Globus pallidus (tissue), 1 donor: ENCODE measurements at regions not wholly inside any gene's neighbourhood (a gene's known extent, or its start where the extent isn't known, plus 50 kb on each side); places are given as distances from the start of the nearest gene placed in this dataset.
A peak's percentile ranks its signal among the peaks of the same experiment; 100 is the strongest.
"Not testable (repeated sequence)": the region's sequence is repeated elsewhere in the genome, so short reads cannot be mapped to it uniquely, and the experiment has no call there.

Source experiments
- DNase-seq: peaks from one replicate; pipeline ENCODE4 v3.0.0-alpha.2; 2015; ENCODE audit warnings: low spot score

GRCh38 chr10:53650794-53651193 is 878.2 kb upstream of the MBL2 start:
- DNase-seq: no peak

GRCh38 chr10:53647221-53647620 is 874.6 kb upstream of the MBL2 start:
- DNase-seq: not testable (repeated sequence)

- no peak for DNase-seq
Observed at GRCh38 chr10:53646525-53646924, 873.9 kb upstream of the MBL2 start.

GRCh38 chr10:53645951-53646350 is 873.4 kb upstream of the MBL2 start:
- no peak for DNase-seq

- DNase-seq: no peak
Observed at GRCh38 chr10:53638006-53638405, 865.4 kb upstream of the MBL2 start.

GRCh38 chr10:53624722-53625121 is 852.1 kb upstream of the MBL2 start:
- no peak for DNase-seq

GRCh38 chr10:53622201-53622600 is 849.6 kb upstream of the MBL2 start:
- no peak for DNase-seq

- no peak for DNase-seq
Observed at GRCh38 chr10:53619671-53620070, 847.1 kb upstream of the MBL2 start.

- no peak for DNase-seq
Observed at GRCh38 chr10:53607691-53608090, 835.1 kb upstream of the MBL2 start.

- no peak for DNase-seq
Observed at GRCh38 chr10:53606981-53607380, 834.4 kb upstream of the MBL2 start.

GRCh38 chr10:53601260-53601875 is 828.8 kb upstream of the MBL2 start:
- peak; percentile 42 for DNase-seq

GRCh38 chr10:53598914-53599313 is 826.3 kb upstream of the MBL2 start:
- DNase-seq: no peak

- DNase-seq: no peak
Observed at GRCh38 chr10:53597835-53598251, 825.3 kb upstream of the MBL2 start.

- DNase-seq: no peak
Observed at GRCh38 chr10:53580465-53580864, 807.9 kb upstream of the MBL2 start.

- DNase-seq: no peak
Observed at GRCh38 chr10:53579773-53580172, 807.2 kb upstream of the MBL2 start.

GRCh38 chr10:53574024-53574423 is 801.4 kb upstream of the MBL2 start:
- DNase-seq: no peak

GRCh38 chr10:53573498-53573897 is 800.9 kb upstream of the MBL2 start:
- DNase-seq: no peak

GRCh38 chr10:53572799-53573198 is 800.2 kb upstream of the MBL2 start:
- DNase-seq: no peak

GRCh38 chr10:53570221-53570620 is 797.6 kb upstream of the MBL2 start:
- DNase-seq: no peak

- no peak for DNase-seq
Observed at GRCh38 chr10:53569455-53569854, 796.9 kb upstream of the MBL2 start.

GRCh38 chr10:53548664-53549063 is 776.1 kb upstream of the MBL2 start:
- DNase-seq: no peak

- no peak for DNase-seq
Observed at GRCh38 chr10:53547364-53547763, 774.8 kb upstream of the MBL2 start.

GRCh38 chr10:53543410-53543809 is 770.8 kb upstream of the MBL2 start:
- DNase-seq: no peak

GRCh38 chr10:53537508-53537907 is 764.9 kb upstream of the MBL2 start:
- no peak for DNase-seq

- no peak for DNase-seq
Observed at GRCh38 chr10:53536322-53536721, 763.7 kb upstream of the MBL2 start.
